K562 (cell line): ENCODE measurements at regions not wholly inside any gene's neighbourhood (a gene's known extent, or its start where the extent isn't known, plus 50 kb on each side); places are given as distances from the start of the nearest gene placed in this dataset.

Experiments used
- EWSR1 ChIP-seq: fragments of 450-650 bp; IDR thresholded peaks from 2 replicates; pipeline ENCODE4 v1.6.1; 2018; ENCODE audit warnings: borderline replicate concordance, mild to moderate bottlenecking, low read depth, moderate library complexity; ENCODE audit not compliant: partially characterized antibody
- FOXO4 ChIP-seq: fragments of 450-650 bp; formaldehyde crosslinking; IDR thresholded peaks from 2 replicates; pipeline ENCODE4 v1.4.0; 2020; ENCODE audit warnings: mild to moderate bottlenecking, moderate library complexity
- MBD1 ChIP-seq: fragments of 250-450 bp; sonication (Bioruptor Pico); IDR thresholded peaks from 2 replicates; pipeline ENCODE4 v1.8.0; 2022; ENCODE audit warnings: inconsistent platforms
- NR2F6 ChIP-seq: fragments of 450-650 bp; formaldehyde crosslinking; IDR thresholded peaks from 2 replicates; pipeline ENCODE4 v1.4.0; 2020; ENCODE audit warnings: mild to moderate bottlenecking
- NR3C1 ChIP-seq: sonication (generic); formaldehyde crosslinking; IDR thresholded peaks from 2 replicates; pipeline ENCODE4 v1.8.1; 2022; ENCODE audit warnings: missing genetic modification reagents
- RBM39 ChIP-seq: fragments of 200-400 bp; formaldehyde crosslinking; optimal IDR thresholded peaks from 2 replicates; pipeline ENCODE3; 2018; ENCODE audit warnings: low read depth, low read length
- ZBTB40 ChIP-seq, 2 experiments: fragments of 450-650 bp in 1 of 2; sonication (generic) in 1 of 2; formaldehyde crosslinking in 1 of 2; IDR thresholded peaks; 2 replicates each; pipeline versions ENCODE4 v1.7.1 to v1.9.0; 2016 to 2022; ENCODE audit warnings: inconsistent platforms in 1 of 2, mild to moderate bottlenecking in 1 of 2, missing genetic modification reagents in 1 of 2
- ZNF311 ChIP-seq: fragments of 250-450 bp; sonication (Bioruptor Pico); IDR thresholded peaks from 2 replicates; pipeline ENCODE4 v1.4.0; 2020; ENCODE audit warnings: mild to moderate bottlenecking, moderate library complexity

GRCh38 chr6:170127151-170127550 lies 163.7 kb downstream of the DLL1 start:
- no peak for TF ChIP-seq ZNF311
- TF ChIP-seq EWSR1 = no peak
- TF ChIP-seq RBM39 = no peak
- no peak for TF ChIP-seq ZBTB40 (IDR thresholded peaks at IDR 0.05)
- TF ChIP-seq ZBTB40 (CRISPR knock-in tag; IDR thresholded peaks at IDR 0.05) = no peak
- no peak for TF ChIP-seq NR3C1
- no peak for TF ChIP-seq MBD1 (CRISPR knock-in tag)
- TF ChIP-seq NR2F6 = no peak
- no peak for TF ChIP-seq FOXO4 (CRISPR knock-in tag)
